ENCODE measurements at regions not wholly inside any gene's neighbourhood (a gene's known extent, or its start where the extent isn't known, plus 50 kb on each side); places are given as distances from the start of the nearest gene placed in this dataset.

GRCh38 chr1:194151056-194151455 lies 964.6 kb upstream of the B3GALT2 start:
- no peaks in the 10 kb centered on the region for H3K9me3 ChIP-seq (ENCODE audit: control insufficient read depth in 3 of 3, low read length in 3 of 3)
- H3K4me3 ChIP-seq (ENCODE audit: low read length in 3 of 3), result no peak overlapping the region
- no peaks in the 10 kb centered on the region for H3K4me1 ChIP-seq (ENCODE audit: control insufficient read depth in 3 of 3, insufficient read depth in 3 of 3, low read length in 3 of 3)
- H3K27ac ChIP-seq (ENCODE audit: low read depth, low read length), result no peak overlapping the region
- no peak overlapping the region for H3K9ac ChIP-seq (ENCODE audit: low read depth in 1 of 3, low read length in 3 of 3)
- no peaks in the 10 kb centered on the region for H3K27me3 ChIP-seq (ENCODE audit: control insufficient read depth in 3 of 3, insufficient read depth in 3 of 3, low read length in 3 of 3)
- H3K36me3 ChIP-seq (ENCODE audit: control insufficient read depth in 3 of 3, insufficient read depth in 3 of 3, low read length in 3 of 3), result no peaks in the 10 kb centered on the region

GRCh38 chr1:194150242-194150641 lies 963.8 kb upstream of the B3GALT2 start:
- Histone ChIP-seq H3K4me1 (ENCODE audit: control insufficient read depth in 3 of 3, insufficient read depth in 3 of 3, low read length in 3 of 3) (no peaks in the 10 kb centered on the region), H3K9me3 (ENCODE audit: control insufficient read depth in 3 of 3, low read length in 3 of 3) (no peaks in the 10 kb centered on the region), H3K27ac (ENCODE audit: low read depth, low read length) (no peak overlapping the region), H3K36me3 (ENCODE audit: control insufficient read depth in 3 of 3, insufficient read depth in 3 of 3, low read length in 3 of 3) (no peaks in the 10 kb centered on the region), H3K4me3 (ENCODE audit: low read length in 3 of 3) (no peak overlapping the region), H3K27me3 (ENCODE audit: control insufficient read depth in 3 of 3, insufficient read depth in 3 of 3, low read length in 3 of 3) (no peaks in the 10 kb centered on the region), H3K9ac (ENCODE audit: low read depth in 1 of 3, low read length in 3 of 3) (no peak overlapping the region)

GRCh38 chr1:194133152-194133551 lies 946.7 kb upstream of the B3GALT2 start:
- no peak overlapping the region for H3K4me3 ChIP-seq (ENCODE audit: low read length in 3 of 3)
- H3K9me3 ChIP-seq (ENCODE audit: control insufficient read depth in 3 of 3, low read length in 3 of 3), result no peaks in the 10 kb centered on the region
- H3K4me1 ChIP-seq (ENCODE audit: control insufficient read depth in 3 of 3, insufficient read depth in 3 of 3, low read length in 3 of 3), result no peaks in the 10 kb centered on the region
- H3K27me3 ChIP-seq (ENCODE audit: control insufficient read depth in 3 of 3, insufficient read depth in 3 of 3, low read length in 3 of 3), result no peaks in the 10 kb centered on the region
- H3K36me3 ChIP-seq (ENCODE audit: control insufficient read depth in 3 of 3, insufficient read depth in 3 of 3, low read length in 3 of 3), result no peaks in the 10 kb centered on the region
- no peak overlapping the region for H3K9ac ChIP-seq (ENCODE audit: low read depth in 1 of 3, low read length in 3 of 3)
- no peak overlapping the region for H3K27ac ChIP-seq (ENCODE audit: low read depth, low read length)

GRCh38 chr1:194118086-194118485 lies 931.7 kb upstream of the B3GALT2 start:
- Histone ChIP-seq H3K9me3 (ENCODE audit: control insufficient read depth in 3 of 3, low read length in 3 of 3) (peaks cover 0 to 7% (median 0%) of the 10 kb centered on the region in 3 donors), H3K36me3 (ENCODE audit: control insufficient read depth in 3 of 3, insufficient read depth in 3 of 3, low read length in 3 of 3) (no peaks in the 10 kb centered on the region), H3K27ac (ENCODE audit: low read depth, low read length) (no peak overlapping the region), H3K4me1 (ENCODE audit: control insufficient read depth in 3 of 3, insufficient read depth in 3 of 3, low read length in 3 of 3) (no peaks in the 10 kb centered on the region), H3K4me3 (ENCODE audit: low read length in 3 of 3) (no peak overlapping the region), H3K27me3 (ENCODE audit: control insufficient read depth in 3 of 3, insufficient read depth in 3 of 3, low read length in 3 of 3) (no peaks in the 10 kb centered on the region), H3K9ac (ENCODE audit: low read depth in 1 of 3, low read length in 3 of 3) (no peak overlapping the region)

GRCh38 chr1:194117582-194117981 lies 931.2 kb upstream of the B3GALT2 start:
- H3K27me3 ChIP-seq (ENCODE audit: control insufficient read depth in 3 of 3, insufficient read depth in 3 of 3, low read length in 3 of 3), result no peaks in the 10 kb centered on the region
- H3K4me1 ChIP-seq (ENCODE audit: control insufficient read depth in 3 of 3, insufficient read depth in 3 of 3, low read length in 3 of 3), result no peaks in the 10 kb centered on the region
- no peaks in the 10 kb centered on the region for H3K36me3 ChIP-seq (ENCODE audit: control insufficient read depth in 3 of 3, insufficient read depth in 3 of 3, low read length in 3 of 3)
- H3K27ac ChIP-seq (ENCODE audit: low read depth, low read length), result no peak overlapping the region
- no peak overlapping the region for H3K9ac ChIP-seq (ENCODE audit: low read depth in 1 of 3, low read length in 3 of 3)
- no peak overlapping the region for H3K4me3 ChIP-seq (ENCODE audit: low read length in 3 of 3)
- H3K9me3 ChIP-seq (ENCODE audit: control insufficient read depth in 3 of 3, low read length in 3 of 3), result peaks cover 0 to 7% (median 0%) of the 10 kb centered on the region in 3 donors

- Histone ChIP-seq H3K9ac (ENCODE audit: low read depth in 1 of 3, low read length in 3 of 3) (no peak overlapping the region), H3K4me1 (ENCODE audit: control insufficient read depth in 3 of 3, insufficient read depth in 3 of 3, low read length in 3 of 3) (no peaks in the 10 kb centered on the region), H3K9me3 (ENCODE audit: control insufficient read depth in 3 of 3, low read length in 3 of 3) (no peaks in the 10 kb centered on the region), H3K27ac (ENCODE audit: low read depth, low read length) (no peak overlapping the region), H3K36me3 (ENCODE audit: control insufficient read depth in 3 of 3, insufficient read depth in 3 of 3, low read length in 3 of 3) (no peaks in the 10 kb centered on the region), H3K27me3 (ENCODE audit: control insufficient read depth in 3 of 3, insufficient read depth in 3 of 3, low read length in 3 of 3) (no peaks in the 10 kb centered on the region), H3K4me3 (ENCODE audit: low read length in 3 of 3) (no peak overlapping the region)
Observed at GRCh38 chr1:194114288-194114687, 927.9 kb upstream of the B3GALT2 start.

GRCh38 chr1:194105381-194105780 lies 919.0 kb upstream of the B3GALT2 start:
- Histone ChIP-seq H3K36me3 (ENCODE audit: control insufficient read depth in 3 of 3, insufficient read depth in 3 of 3, low read length in 3 of 3) (no peaks in the 10 kb centered on the region), H3K9ac (ENCODE audit: low read depth in 1 of 3, low read length in 3 of 3) (no peak overlapping the region), H3K4me3 (ENCODE audit: low read length in 3 of 3) (no peak overlapping the region), H3K9me3 (ENCODE audit: control insufficient read depth in 3 of 3, low read length in 3 of 3) (no peaks in the 10 kb centered on the region), H3K27ac (ENCODE audit: low read depth, low read length) (no peak overlapping the region), H3K4me1 (ENCODE audit: control insufficient read depth in 3 of 3, insufficient read depth in 3 of 3, low read length in 3 of 3) (no peaks in the 10 kb centered on the region), H3K27me3 (ENCODE audit: control insufficient read depth in 3 of 3, insufficient read depth in 3 of 3, low read length in 3 of 3) (no peaks in the 10 kb centered on the region)

GRCh38 chr1:194104247-194104844 lies 917.9 kb upstream of the B3GALT2 start:
- Histone ChIP-seq H3K9ac (ENCODE audit: low read depth in 1 of 3, low read length in 3 of 3) (no peak overlapping the region), H3K27ac (ENCODE audit: low read depth, low read length) (no peak overlapping the region), H3K36me3 (ENCODE audit: control insufficient read depth in 3 of 3, insufficient read depth in 3 of 3, low read length in 3 of 3) (no peaks in the 10 kb centered on the region), H3K4me3 (ENCODE audit: low read length in 3 of 3) (no peak overlapping the region), H3K27me3 (ENCODE audit: control insufficient read depth in 3 of 3, insufficient read depth in 3 of 3, low read length in 3 of 3) (no peaks in the 10 kb centered on the region), H3K4me1 (ENCODE audit: control insufficient read depth in 3 of 3, insufficient read depth in 3 of 3, low read length in 3 of 3) (no peaks in the 10 kb centered on the region), H3K9me3 (ENCODE audit: control insufficient read depth in 3 of 3, low read length in 3 of 3) (no peaks in the 10 kb centered on the region)

- H3K27me3 ChIP-seq (ENCODE audit: control insufficient read depth in 3 of 3, insufficient read depth in 3 of 3, low read length in 3 of 3), result no peaks in the 10 kb centered on the region
- no peak overlapping the region for H3K4me3 ChIP-seq (ENCODE audit: low read length in 3 of 3)
- H3K9me3 ChIP-seq (ENCODE audit: control insufficient read depth in 3 of 3, low read length in 3 of 3), result no peaks in the 10 kb centered on the region
- H3K4me1 ChIP-seq (ENCODE audit: control insufficient read depth in 3 of 3, insufficient read depth in 3 of 3, low read length in 3 of 3), result no peaks in the 10 kb centered on the region
- H3K27ac ChIP-seq (ENCODE audit: low read depth, low read length), result no peak overlapping the region
- H3K9ac ChIP-seq (ENCODE audit: low read depth in 1 of 3, low read length in 3 of 3), result no peak overlapping the region
- no peaks in the 10 kb centered on the region for H3K36me3 ChIP-seq (ENCODE audit: control insufficient read depth in 3 of 3, insufficient read depth in 3 of 3, low read length in 3 of 3)
Observed at GRCh38 chr1:194103516-194104246, 917.3 kb upstream of the B3GALT2 start.

- H3K9ac ChIP-seq (ENCODE audit: low read depth in 1 of 3, low read length in 3 of 3), result no peak overlapping the region
- no peak overlapping the region for H3K27ac ChIP-seq (ENCODE audit: low read depth, low read length)
- no peaks in the 10 kb centered on the region for H3K27me3 ChIP-seq (ENCODE audit: control insufficient read depth in 3 of 3, insufficient read depth in 3 of 3, low read length in 3 of 3)
- H3K9me3 ChIP-seq (ENCODE audit: control insufficient read depth in 3 of 3, low read length in 3 of 3), result no peaks in the 10 kb centered on the region
- no peaks in the 10 kb centered on the region for H3K4me1 ChIP-seq (ENCODE audit: control insufficient read depth in 3 of 3, insufficient read depth in 3 of 3, low read length in 3 of 3)
- H3K36me3 ChIP-seq (ENCODE audit: control insufficient read depth in 3 of 3, insufficient read depth in 3 of 3, low read length in 3 of 3), result no peaks in the 10 kb centered on the region
- no peak overlapping the region for H3K4me3 ChIP-seq (ENCODE audit: low read length in 3 of 3)
Observed at GRCh38 chr1:194103101-194103500, 916.7 kb upstream of the B3GALT2 start.
